ENCODE measurements at regions not wholly inside any gene's neighbourhood (a gene's known extent, or its start where the extent isn't known, plus 50 kb on each side); places are given as distances from the start of the nearest gene placed in this dataset.

DNA sequence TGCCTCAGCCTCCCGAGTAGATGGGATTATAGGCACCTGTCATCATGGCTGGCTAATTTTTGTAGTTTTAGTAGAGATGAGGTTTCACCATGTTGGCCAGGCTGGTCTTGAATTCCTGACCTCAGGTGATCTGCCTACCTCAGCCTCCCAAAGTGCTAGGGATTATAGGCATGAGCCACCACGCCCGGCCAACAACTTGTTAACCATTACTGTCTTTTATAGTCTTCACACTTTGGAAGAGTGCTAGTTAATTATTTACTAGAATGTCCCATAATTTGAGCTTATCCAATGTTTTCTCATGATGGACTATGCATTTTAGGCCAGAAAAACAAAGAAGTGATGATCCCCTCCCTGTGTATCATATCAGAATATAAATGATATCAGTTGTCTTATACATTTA lies 288.6 kb upstream of the CBLB start:
- H3K9me3 Mint-ChIP-seq (ENCODE audit: unreplicated experiment): no peaks in the 10 kb centered on the region
- H3K27ac Mint-ChIP-seq (ENCODE audit: unreplicated experiment): no peak overlapping the region
- no peaks in the 10 kb centered on the region for H3K27me3 Mint-ChIP-seq (ENCODE audit: unreplicated experiment)
- TF ChIP-seq, protein P1, sequence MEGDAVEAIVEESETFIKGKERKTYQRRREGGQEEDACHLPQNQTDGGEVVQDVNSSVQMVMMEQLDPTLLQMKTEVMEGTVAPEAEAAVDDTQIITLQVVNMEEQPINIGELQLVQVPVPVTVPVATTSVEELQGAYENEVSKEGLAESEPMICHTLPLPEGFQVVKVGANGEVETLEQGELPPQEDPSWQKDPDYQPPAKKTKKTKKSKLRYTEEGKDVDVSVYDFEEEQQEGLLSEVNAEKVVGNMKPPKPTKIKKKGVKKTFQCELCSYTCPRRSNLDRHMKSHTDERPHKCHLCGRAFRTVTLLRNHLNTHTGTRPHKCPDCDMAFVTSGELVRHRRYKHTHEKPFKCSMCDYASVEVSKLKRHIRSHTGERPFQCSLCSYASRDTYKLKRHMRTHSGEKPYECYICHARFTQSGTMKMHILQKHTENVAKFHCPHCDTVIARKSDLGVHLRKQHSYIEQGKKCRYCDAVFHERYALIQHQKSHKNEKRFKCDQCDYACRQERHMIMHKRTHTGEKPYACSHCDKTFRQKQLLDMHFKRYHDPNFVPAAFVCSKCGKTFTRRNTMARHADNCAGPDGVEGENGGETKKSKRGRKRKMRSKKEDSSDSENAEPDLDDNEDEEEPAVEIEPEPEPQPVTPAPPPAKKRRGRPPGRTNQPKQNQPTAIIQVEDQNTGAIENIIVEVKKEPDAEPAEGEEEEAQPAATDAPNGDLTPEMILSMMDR (IDR thresholded peaks at IDR 0.05; ENCODE audit: unreplicated experiment): no peak
- H3K36me3 Mint-ChIP-seq (ENCODE audit: low read depth, unreplicated experiment): no peaks in the 10 kb centered on the region
- peaks cover 3% of the 10 kb centered on the region for H3K4me1 Mint-ChIP-seq (ENCODE audit: unreplicated experiment)
- H3K4me3 Mint-ChIP-seq (ENCODE audit: unreplicated experiment): no peak overlapping the region
- DNase-seq (ENCODE audit: low spot score): no peak

DNA sequence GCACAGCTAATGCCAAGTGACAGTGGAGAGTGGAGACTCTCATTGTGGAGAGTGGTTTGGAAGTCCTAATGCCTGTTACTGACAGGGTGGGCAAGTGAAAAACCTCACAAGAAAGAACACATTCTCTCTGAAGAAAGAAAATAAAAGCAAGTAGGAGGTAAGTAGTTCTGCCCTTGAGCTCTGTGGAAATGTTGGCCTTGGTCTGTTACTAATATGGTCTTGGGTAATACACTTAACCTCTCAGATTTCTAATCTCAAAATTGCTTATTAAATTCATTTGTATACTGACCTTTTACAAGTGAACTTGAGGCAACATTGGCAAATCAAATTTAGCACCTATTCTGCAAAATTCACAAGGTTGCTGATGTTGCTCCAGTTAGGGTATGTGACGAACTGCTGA lies 291.6 kb upstream of the CBLB start:
- peaks cover 3% of the 10 kb centered on the region for H3K4me1 Mint-ChIP-seq (ENCODE audit: unreplicated experiment)
- DNase-seq (ENCODE audit: low spot score): no peak
- H3K27me3 Mint-ChIP-seq (ENCODE audit: unreplicated experiment): no peaks in the 10 kb centered on the region
- no peak overlapping the region for H3K27ac Mint-ChIP-seq (ENCODE audit: unreplicated experiment)
- TF ChIP-seq, protein P1 (IDR thresholded peaks at IDR 0.05; ENCODE audit: unreplicated experiment): no peak
- H3K36me3 Mint-ChIP-seq (ENCODE audit: low read depth, unreplicated experiment): no peaks in the 10 kb centered on the region
- no peaks in the 10 kb centered on the region for H3K9me3 Mint-ChIP-seq (ENCODE audit: unreplicated experiment)
- no peak overlapping the region for H3K4me3 Mint-ChIP-seq (ENCODE audit: unreplicated experiment)

DNA sequence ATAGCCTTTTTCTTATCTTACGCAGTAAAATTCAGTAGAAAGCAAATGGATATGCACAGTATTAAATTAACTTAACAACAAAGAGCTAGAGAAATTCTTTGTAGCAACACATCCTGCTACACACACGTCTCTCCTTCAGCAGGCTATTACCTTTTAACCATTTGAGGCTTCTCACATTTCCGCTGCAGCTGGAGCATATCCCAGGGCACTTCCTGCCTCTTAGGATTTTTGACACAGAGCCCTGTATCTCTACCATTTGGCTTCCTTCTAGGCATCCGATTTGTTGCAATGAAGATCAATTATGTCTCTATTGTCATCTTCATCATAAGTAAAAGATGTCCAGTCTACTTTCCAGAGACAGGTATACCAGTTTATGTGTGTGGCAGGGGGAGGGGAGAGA lies 292.4 kb upstream of the CBLB start:
- Mint-ChIP-seq H3K4me3 (ENCODE audit: unreplicated experiment) (no peak overlapping the region), H3K9me3 (ENCODE audit: unreplicated experiment) (no peaks in the 10 kb centered on the region), H3K4me1 (ENCODE audit: unreplicated experiment) (peaks cover 3% of the 10 kb centered on the region), H3K27me3 (ENCODE audit: unreplicated experiment) (no peaks in the 10 kb centered on the region), H3K27ac (ENCODE audit: unreplicated experiment) (no peak overlapping the region), H3K36me3 (ENCODE audit: low read depth, unreplicated experiment) (no peaks in the 10 kb centered on the region)
- TF ChIP-seq, protein P1 (IDR thresholded peaks at IDR 0.05; ENCODE audit: unreplicated experiment): no peak
- DNase-seq (ENCODE audit: low spot score): no peak

DNA sequence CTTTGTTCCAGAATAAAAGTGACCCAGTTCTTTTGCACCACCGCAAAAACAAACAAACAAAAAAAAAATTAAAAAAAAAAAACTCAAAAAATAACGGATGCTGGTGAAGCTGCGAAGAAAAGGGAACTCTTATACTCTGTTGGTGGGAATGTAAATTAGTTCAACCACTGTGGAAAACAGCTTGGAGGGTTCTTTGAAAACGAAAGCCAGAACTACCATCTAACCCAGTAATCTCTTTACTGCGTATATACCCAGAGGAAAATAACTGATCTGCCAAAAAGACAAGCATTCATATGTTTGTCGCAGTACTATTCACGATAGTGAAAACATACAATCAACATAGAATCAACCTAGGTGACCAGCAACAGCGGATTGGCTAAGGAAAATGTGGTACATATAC lies 298.9 kb upstream of the CBLB start:
- no peaks in the 10 kb centered on the region for H3K9me3 Mint-ChIP-seq (ENCODE audit: unreplicated experiment)
- H3K4me1 Mint-ChIP-seq (ENCODE audit: unreplicated experiment): no peaks in the 10 kb centered on the region
- no peaks in the 10 kb centered on the region for H3K27me3 Mint-ChIP-seq (ENCODE audit: unreplicated experiment)
- no peak overlapping the region for H3K27ac Mint-ChIP-seq (ENCODE audit: unreplicated experiment)
- TF ChIP-seq, protein P1 (IDR thresholded peaks at IDR 0.05; ENCODE audit: unreplicated experiment): no peak
- H3K4me3 Mint-ChIP-seq (ENCODE audit: unreplicated experiment): no peak overlapping the region
- no peaks in the 10 kb centered on the region for H3K36me3 Mint-ChIP-seq (ENCODE audit: low read depth, unreplicated experiment)
- DNase-seq (ENCODE audit: low spot score): no peak

DNA sequence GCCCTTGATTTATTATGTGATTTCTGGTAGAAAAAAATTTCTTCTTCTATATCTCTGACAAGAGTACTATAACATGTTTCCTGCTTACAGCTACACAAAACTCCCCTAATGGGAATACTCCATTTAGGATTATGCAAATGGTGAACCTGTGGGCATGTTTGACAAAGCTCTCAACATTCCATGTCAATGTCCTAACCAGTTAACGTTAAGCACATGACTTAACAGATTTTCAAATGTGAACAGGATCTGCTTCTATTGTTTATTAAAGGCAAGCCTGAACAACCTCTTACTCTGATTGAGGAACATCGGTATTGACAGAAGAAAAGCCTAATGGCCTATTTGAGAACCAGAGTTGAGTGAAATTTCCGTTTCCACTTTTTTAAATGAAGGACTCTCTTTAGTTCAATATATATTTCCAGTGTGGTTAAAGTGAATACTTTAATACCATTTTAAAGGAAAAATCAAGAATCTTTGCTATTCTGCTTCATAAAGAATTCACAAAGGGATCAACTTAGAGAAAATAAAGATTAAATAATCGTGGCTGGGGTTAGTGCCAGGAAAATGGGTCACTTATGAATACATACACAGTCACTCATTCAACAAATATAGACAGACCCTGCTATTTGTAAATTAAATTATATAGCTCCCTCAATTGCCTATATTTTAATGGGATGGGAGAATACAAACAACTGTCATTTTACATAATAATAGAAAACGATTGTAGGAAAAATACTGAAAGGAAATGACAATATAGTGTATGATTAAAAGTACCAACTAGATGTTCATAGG lies 300.3 kb upstream of the CBLB start:
- TF ChIP-seq, protein P1 (IDR thresholded peaks at IDR 0.05; ENCODE audit: unreplicated experiment): no peak
- DNase-seq (ENCODE audit: low spot score): no peak
- no peak overlapping the region for H3K4me3 Mint-ChIP-seq (ENCODE audit: unreplicated experiment)
- no peaks in the 10 kb centered on the region for H3K9me3 Mint-ChIP-seq (ENCODE audit: unreplicated experiment)
- H3K27ac Mint-ChIP-seq (ENCODE audit: unreplicated experiment): no peak overlapping the region
- H3K27me3 Mint-ChIP-seq (ENCODE audit: unreplicated experiment): no peaks in the 10 kb centered on the region
- H3K4me1 Mint-ChIP-seq (ENCODE audit: unreplicated experiment): no peaks in the 10 kb centered on the region
- H3K36me3 Mint-ChIP-seq (ENCODE audit: low read depth, unreplicated experiment): no peaks in the 10 kb centered on the region

Measured in endothelial cell (in vitro differentiated cells).